K562 (cell line): ENCODE measurements at regions not wholly inside any gene's neighbourhood (a gene's known extent, or its start where the extent isn't known, plus 50 kb on each side); places are given as distances from the start of the nearest gene placed in this dataset.

ENCODE experiments used
- GTF2A2 ChIP-seq: IDR thresholded peaks from 2 replicates; pipeline ENCODE4 v1.6.1; 2016; ENCODE audit warnings: mild to moderate bottlenecking, missing genetic modification characterization, missing compliant biosample characterization
- NFXL1 ChIP-seq: fragments of 450-650 bp; formaldehyde crosslinking; IDR thresholded peaks from 2 replicates; pipeline ENCODE4 v1.4.0; 2021; ENCODE audit warnings: mild to moderate bottlenecking
- PHTF2 ChIP-seq: fragments of 250-450 bp; sonication (Bioruptor Pico); IDR thresholded peaks from 2 replicates; pipeline ENCODE4 v1.5.0; 2021; ENCODE audit warnings: mild to moderate bottlenecking
- SOX6 ChIP-seq: fragments of 450-650 bp; IDR thresholded peaks from 2 replicates; pipeline ENCODE4 v1.6.1; 2014; ENCODE audit warnings: mild to moderate bottlenecking
- SRF ChIP-seq, 2 experiments: fragments of 250-450, 450-650 bp in 1 of 2; sonication (Bioruptor Pico) in 1 of 2; sonication (generic) in 1 of 2; formaldehyde crosslinking; IDR thresholded peaks; 2 replicates each; pipeline versions ENCODE4 v1.5.0 to v1.5.1; 2020 to 2022; ENCODE audit warnings: mild to moderate bottlenecking in 1 of 2, missing genetic modification reagents in 1 of 2
- STAG1 ChIP-seq: sonication (generic); formaldehyde crosslinking; IDR thresholded peaks from 2 replicates; pipeline ENCODE4 v1.5.0; 2020; ENCODE audit warnings: missing genetic modification reagents, borderline replicate concordance
- ZNF436 ChIP-seq: fragments of 250-450, 450-650 bp; sonication (Bioruptor Pico); formaldehyde crosslinking; IDR thresholded peaks from 2 replicates; pipeline ENCODE4 v1.7.0; 2020; ENCODE audit warnings: mild to moderate bottlenecking
- TF ChIP-seq, protein P1 (sequence below), 2 experiments: fragments of 450-650 bp; formaldehyde crosslinking in 1 of 2; IDR thresholded peaks; 2 replicates each; pipeline versions ENCODE4 v1.4.0 to v1.6.1; 2014 to 2020; ENCODE audit warnings: mild to moderate bottlenecking in 2 of 2, borderline replicate concordance in 1 of 2, low read depth in 1 of 2

DNA sequence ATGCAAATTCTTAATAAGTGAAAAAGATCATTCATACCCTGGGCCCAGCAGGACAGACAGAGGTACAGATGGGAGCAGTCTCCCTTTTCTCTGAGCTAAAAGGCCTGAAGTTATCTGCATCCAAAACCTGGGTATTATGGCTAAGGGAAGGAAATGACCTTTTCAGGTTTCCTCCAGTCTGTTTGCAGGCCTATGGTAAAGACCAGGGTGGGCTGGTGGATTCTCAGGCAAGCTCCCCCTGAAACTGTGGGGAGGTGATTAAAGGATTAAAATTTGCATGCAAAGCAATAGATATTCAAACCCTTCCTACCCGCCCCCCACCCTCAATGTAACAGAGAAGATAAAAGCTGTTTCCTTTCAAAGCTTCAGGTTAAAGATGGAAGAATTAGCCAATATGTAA lies 471.8 kb upstream of the RUNX1 start (continued):
- TF ChIP-seq, protein P1, sequence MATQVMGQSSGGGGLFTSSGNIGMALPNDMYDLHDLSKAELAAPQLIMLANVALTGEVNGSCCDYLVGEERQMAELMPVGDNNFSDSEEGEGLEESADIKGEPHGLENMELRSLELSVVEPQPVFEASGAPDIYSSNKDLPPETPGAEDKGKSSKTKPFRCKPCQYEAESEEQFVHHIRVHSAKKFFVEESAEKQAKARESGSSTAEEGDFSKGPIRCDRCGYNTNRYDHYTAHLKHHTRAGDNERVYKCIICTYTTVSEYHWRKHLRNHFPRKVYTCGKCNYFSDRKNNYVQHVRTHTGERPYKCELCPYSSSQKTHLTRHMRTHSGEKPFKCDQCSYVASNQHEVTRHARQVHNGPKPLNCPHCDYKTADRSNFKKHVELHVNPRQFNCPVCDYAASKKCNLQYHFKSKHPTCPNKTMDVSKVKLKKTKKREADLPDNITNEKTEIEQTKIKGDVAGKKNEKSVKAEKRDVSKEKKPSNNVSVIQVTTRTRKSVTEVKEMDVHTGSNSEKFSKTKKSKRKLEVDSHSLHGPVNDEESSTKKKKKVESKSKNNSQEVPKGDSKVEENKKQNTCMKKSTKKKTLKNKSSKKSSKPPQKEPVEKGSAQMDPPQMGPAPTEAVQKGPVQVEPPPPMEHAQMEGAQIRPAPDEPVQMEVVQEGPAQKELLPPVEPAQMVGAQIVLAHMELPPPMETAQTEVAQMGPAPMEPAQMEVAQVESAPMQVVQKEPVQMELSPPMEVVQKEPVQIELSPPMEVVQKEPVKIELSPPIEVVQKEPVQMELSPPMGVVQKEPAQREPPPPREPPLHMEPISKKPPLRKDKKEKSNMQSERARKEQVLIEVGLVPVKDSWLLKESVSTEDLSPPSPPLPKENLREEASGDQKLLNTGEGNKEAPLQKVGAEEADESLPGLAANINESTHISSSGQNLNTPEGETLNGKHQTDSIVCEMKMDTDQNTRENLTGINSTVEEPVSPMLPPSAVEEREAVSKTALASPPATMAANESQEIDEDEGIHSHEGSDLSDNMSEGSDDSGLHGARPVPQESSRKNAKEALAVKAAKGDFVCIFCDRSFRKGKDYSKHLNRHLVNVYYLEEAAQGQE (IDR thresholded peaks at IDR 0.05; ENCODE audit: borderline replicate concordance): no peak
- TF ChIP-seq, protein P1 (CRISPR knock-in tag; IDR thresholded peaks at IDR 0.05; ENCODE audit: low read depth): no peak
- TF ChIP-seq STAG1 (CRISPR knock-in tag) (no peak), NFXL1 (CRISPR knock-in tag) (no peak), ZNF436 (CRISPR knock-in tag) (no peak), SOX6 (no peak), SRF (CRISPR knock-in tag; IDR thresholded peaks at IDR 0.05) (no peak), GTF2A2 (tag) (no peak), PHTF2 (no peak)
